Loucy (cell line): ENCODE measurements at regions not wholly inside any gene's neighbourhood (a gene's known extent, or its start where the extent isn't known, plus 50 kb on each side); places are given as distances from the start of the nearest gene placed in this dataset.

ENCODE experiments used
- H2AFZ ChIP-seq: fragments of 200-600 bp; sonication (generic); 2 replicates; pipeline ENCODE4 v1.6.0; 2016; ENCODE audit warnings: antibody characterized with exemption, mild to moderate bottlenecking, low read length, moderate library complexity
- H3F3A ChIP-seq: fragments of 200-600 bp; 2 replicates; pipeline ENCODE4 v1.6.0; 2016; ENCODE audit warnings: antibody characterized with exemption, low read depth, mild to moderate bottlenecking
- H3K27me3 ChIP-seq: fragments of 200-600 bp; sonication (generic); 2 replicates; pipeline ENCODE4 v1.6.1; 2014; ENCODE audit warnings: low read length, mild to moderate bottlenecking; ENCODE audit not compliant: insufficient read depth, poor library complexity, severe bottlenecking
- H3K36me3 ChIP-seq: fragments of 200-600 bp; sonication (generic); 2 replicates; pipeline ENCODE4 v1.6.1; 2016; ENCODE audit warnings: low read length; ENCODE audit not compliant: insufficient read depth
- H3K4me1 ChIP-seq: fragments of 200-600 bp; sonication (generic); 2 replicates; pipeline ENCODE4 v1.5.1; 2014; ENCODE audit warnings: low read length, mild to moderate bottlenecking; ENCODE audit not compliant: insufficient read depth, poor library complexity, severe bottlenecking
- H3K4me2 ChIP-seq: fragments of 200-600 bp; sonication (generic); 2 replicates; pipeline ENCODE4 v1.6.0; 2014; ENCODE audit warnings: antibody characterized with exemption, low read length, low read depth, mild to moderate bottlenecking; ENCODE audit not compliant: poor library complexity, severe bottlenecking
- H3K4me3 ChIP-seq: fragments of 200-600 bp; sonication (generic); 2 replicates; pipeline ENCODE4 v1.5.1; 2014; ENCODE audit warnings: low read length, mild to moderate bottlenecking, mixed read lengths; ENCODE audit not compliant: poor library complexity, severe bottlenecking
- H3K79me2 ChIP-seq: fragments of 200-600 bp; sonication (generic); 2 replicates; pipeline ENCODE4 v1.6.1; 2014; ENCODE audit warnings: low read length; ENCODE audit not compliant: insufficient read depth
- H3K9ac ChIP-seq: fragments of 200-600 bp; sonication (generic); 2 replicates; pipeline ENCODE4 v1.6.0; 2014; ENCODE audit warnings: mild to moderate bottlenecking, low read depth, low read length, moderate library complexity; ENCODE audit not compliant: poor library complexity, severe bottlenecking
- H3K9me2 ChIP-seq: fragments of 200-600 bp; sonication (generic); replicated peaks from 2 replicates; pipeline ENCODE4 v1.6.1; 2016; ENCODE audit warnings: low read depth, low read length, mixed read lengths
- H3K9me3 ChIP-seq: fragments of 200-600 bp; sonication (generic); 2 replicates; pipeline ENCODE4 v1.6.1; 2014; ENCODE audit warnings: mild to moderate bottlenecking, antibody characterized with exemption, low read length, low read depth; ENCODE audit not compliant: insufficient read depth
- H4K20me1 ChIP-seq: fragments of 200-600 bp; sonication (generic); 2 replicates; pipeline ENCODE4 v1.6.0; 2014; ENCODE audit warnings: antibody characterized with exemption, low read length, mild to moderate bottlenecking; ENCODE audit not compliant: insufficient read depth, poor library complexity, severe bottlenecking
- EZH2phosphoT487 ChIP-seq: fragments of 200-600 bp; IDR thresholded peaks from 2 replicates; pipeline ENCODE4 v1.6.1; 2018; ENCODE audit warnings: antibody characterized with exemption, mild to moderate bottlenecking, moderate library complexity, borderline replicate concordance
- TF ChIP-seq, protein P1 (sequence below): fragments of 200-600 bp; sonication (generic); conservative IDR thresholded peaks from 2 replicates; pipeline ENCODE4 v1.5.1; 2014; ENCODE audit warnings: mild to moderate bottlenecking, antibody characterized with exemption, low read length

- Histone ChIP-seq H2AFZ (no peak overlapping the region), H3K27me3 (no peaks in the 10 kb centered on the region), H3K4me1 (peaks cover 7% of the 10 kb centered on the region), H3K9me2 (no peaks in the 10 kb centered on the region), H3K79me2 (peaks cover 55% of the 10 kb centered on the region), H3F3A (no peaks in the 10 kb centered on the region), H3K36me3 (no peaks in the 10 kb centered on the region), H3K4me3 (no peak overlapping the region), H4K20me1 (no peaks in the 10 kb centered on the region), H3K4me2 (no peak overlapping the region), H3K9ac (no peak overlapping the region), H3K9me3 (no peaks in the 10 kb centered on the region)
- TF ChIP-seq, protein P1, sequence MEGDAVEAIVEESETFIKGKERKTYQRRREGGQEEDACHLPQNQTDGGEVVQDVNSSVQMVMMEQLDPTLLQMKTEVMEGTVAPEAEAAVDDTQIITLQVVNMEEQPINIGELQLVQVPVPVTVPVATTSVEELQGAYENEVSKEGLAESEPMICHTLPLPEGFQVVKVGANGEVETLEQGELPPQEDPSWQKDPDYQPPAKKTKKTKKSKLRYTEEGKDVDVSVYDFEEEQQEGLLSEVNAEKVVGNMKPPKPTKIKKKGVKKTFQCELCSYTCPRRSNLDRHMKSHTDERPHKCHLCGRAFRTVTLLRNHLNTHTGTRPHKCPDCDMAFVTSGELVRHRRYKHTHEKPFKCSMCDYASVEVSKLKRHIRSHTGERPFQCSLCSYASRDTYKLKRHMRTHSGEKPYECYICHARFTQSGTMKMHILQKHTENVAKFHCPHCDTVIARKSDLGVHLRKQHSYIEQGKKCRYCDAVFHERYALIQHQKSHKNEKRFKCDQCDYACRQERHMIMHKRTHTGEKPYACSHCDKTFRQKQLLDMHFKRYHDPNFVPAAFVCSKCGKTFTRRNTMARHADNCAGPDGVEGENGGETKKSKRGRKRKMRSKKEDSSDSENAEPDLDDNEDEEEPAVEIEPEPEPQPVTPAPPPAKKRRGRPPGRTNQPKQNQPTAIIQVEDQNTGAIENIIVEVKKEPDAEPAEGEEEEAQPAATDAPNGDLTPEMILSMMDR, result no peak
- no peak for TF ChIP-seq EZH2phosphoT487
These were observed 402.2 kb downstream of the BCAT1 start for GRCh38 chr12:24546661-24547060.

DNA sequence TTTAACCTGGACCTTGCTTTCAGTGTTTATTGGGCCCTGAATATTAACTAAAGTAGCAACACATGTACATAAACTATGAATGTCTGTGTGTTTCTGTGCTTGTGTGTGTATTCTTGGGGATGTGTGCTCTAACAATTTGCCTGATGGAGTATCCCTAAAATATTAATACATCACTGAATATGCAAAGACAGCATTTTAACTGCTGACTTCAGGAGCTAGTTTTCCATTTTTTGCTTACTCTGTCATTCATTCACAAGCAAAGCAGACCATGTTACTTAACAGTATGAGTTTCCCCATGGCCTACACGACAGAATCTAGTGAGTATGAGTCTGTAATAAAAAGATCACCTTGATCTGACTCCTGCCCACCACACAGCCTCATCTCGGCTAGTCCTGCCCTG lies 402.8 kb downstream of the BCAT1 start:
- TF ChIP-seq, protein P1, result no peak
- TF ChIP-seq EZH2phosphoT487, result no peak
- peaks cover 60% of the 10 kb centered on the region for H3K79me2 ChIP-seq
- H3K27me3 ChIP-seq, result no peaks in the 10 kb centered on the region
- H3K4me1 ChIP-seq, result peaks cover 10% of the 10 kb centered on the region
- H3K4me2 ChIP-seq, result no peak overlapping the region
- no peaks in the 10 kb centered on the region for H3K9me3 ChIP-seq
- no peak overlapping the region for H2AFZ ChIP-seq
- no peaks in the 10 kb centered on the region for H4K20me1 ChIP-seq
- no peaks in the 10 kb centered on the region for H3K36me3 ChIP-seq
- H3K4me3 ChIP-seq, result no peak overlapping the region
- no peaks in the 10 kb centered on the region for H3F3A ChIP-seq
- no peak overlapping the region for H3K9ac ChIP-seq
- no peaks in the 10 kb centered on the region for H3K9me2 ChIP-seq

GRCh38 chr12:24544368-24544767 lies 404.5 kb downstream of the BCAT1 start:
- Histone ChIP-seq H3K36me3 (no peaks in the 10 kb centered on the region), H3K9me3 (no peaks in the 10 kb centered on the region), H3K9me2 (no peaks in the 10 kb centered on the region), H3K4me3 (no peak overlapping the region), H3K79me2 (peaks cover 67% of the 10 kb centered on the region), H2AFZ (no peak overlapping the region), H4K20me1 (no peaks in the 10 kb centered on the region), H3K27me3 (no peaks in the 10 kb centered on the region), H3F3A (no peaks in the 10 kb centered on the region), H3K4me2 (no peak overlapping the region), H3K4me1 (peaks cover 11% of the 10 kb centered on the region), H3K9ac (no peak overlapping the region)
- no peak for TF ChIP-seq EZH2phosphoT487
- TF ChIP-seq, protein P1, result no peak
